NCI-H1694 (cell line): ENCODE measurements at regions not wholly inside any gene's neighbourhood (a gene's known extent, or its start where the extent isn't known, plus 50 kb on each side); places are given as distances from the start of the nearest gene placed in this dataset.

Source experiments
- DNase-seq: peaks from one replicate; lab custom pipeline; 2025; lab: John Stamatoyannopoulos, UW

- DNase-seq: no peak
Observed at GRCh38 chr4:121226362-121226761, 62.2 kb upstream of the TNIP3 start.

- DNase-seq: no peak
Observed at GRCh38 chr4:121221608-121222007, 57.5 kb upstream of the TNIP3 start.

- no peak for DNase-seq
Observed at GRCh38 chr4:121221201-121221600, 57.1 kb upstream of the TNIP3 start.

- DNase-seq: no peak
Observed at GRCh38 chr4:121220698-121221097, 56.6 kb upstream of the TNIP3 start.

GRCh38 chr4:121219227-121219626 is 55.1 kb upstream of the TNIP3 start:
- DNase-seq: no peak

GRCh38 chr4:121217351-121217750 is 53.2 kb upstream of the TNIP3 start:
- no peak for DNase-seq

- DNase-seq: no peak
Observed at GRCh38 chr4:121216461-121216860, 52.3 kb upstream of the TNIP3 start.

- DNase-seq: no peak
Observed at GRCh38 chr4:121213940-121214339, 49.8 kb upstream of the TNIP3 start.
